ENCODE measurements at regions not wholly inside any gene's neighbourhood (a gene's known extent, or its start where the extent isn't known, plus 50 kb on each side); places are given as distances from the start of the nearest gene placed in this dataset.

GRCh38 chr10:2746638-2747037 is 320.7 kb upstream of the PFKP start:
- intact Hi-C loops (cut with DNase I, micrococcal nuclease), result no loop called here
- H3K4me3 ChIP-seq, result no peak overlapping the region
- no peaks in the 10 kb centered on the region for H3K36me3 ChIP-seq (ENCODE audit: low read depth)
- H3K4me1 ChIP-seq (ENCODE audit: low read depth), result no peaks in the 10 kb centered on the region
- peaks cover 3% of the 10 kb centered on the region for H3K9me3 ChIP-seq
- DNase-seq (no peak), ATAC-seq (no peak)
- TF ChIP-seq, protein P1, sequence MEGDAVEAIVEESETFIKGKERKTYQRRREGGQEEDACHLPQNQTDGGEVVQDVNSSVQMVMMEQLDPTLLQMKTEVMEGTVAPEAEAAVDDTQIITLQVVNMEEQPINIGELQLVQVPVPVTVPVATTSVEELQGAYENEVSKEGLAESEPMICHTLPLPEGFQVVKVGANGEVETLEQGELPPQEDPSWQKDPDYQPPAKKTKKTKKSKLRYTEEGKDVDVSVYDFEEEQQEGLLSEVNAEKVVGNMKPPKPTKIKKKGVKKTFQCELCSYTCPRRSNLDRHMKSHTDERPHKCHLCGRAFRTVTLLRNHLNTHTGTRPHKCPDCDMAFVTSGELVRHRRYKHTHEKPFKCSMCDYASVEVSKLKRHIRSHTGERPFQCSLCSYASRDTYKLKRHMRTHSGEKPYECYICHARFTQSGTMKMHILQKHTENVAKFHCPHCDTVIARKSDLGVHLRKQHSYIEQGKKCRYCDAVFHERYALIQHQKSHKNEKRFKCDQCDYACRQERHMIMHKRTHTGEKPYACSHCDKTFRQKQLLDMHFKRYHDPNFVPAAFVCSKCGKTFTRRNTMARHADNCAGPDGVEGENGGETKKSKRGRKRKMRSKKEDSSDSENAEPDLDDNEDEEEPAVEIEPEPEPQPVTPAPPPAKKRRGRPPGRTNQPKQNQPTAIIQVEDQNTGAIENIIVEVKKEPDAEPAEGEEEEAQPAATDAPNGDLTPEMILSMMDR (IDR thresholded peaks at IDR 0.05), result no peak

DNA sequence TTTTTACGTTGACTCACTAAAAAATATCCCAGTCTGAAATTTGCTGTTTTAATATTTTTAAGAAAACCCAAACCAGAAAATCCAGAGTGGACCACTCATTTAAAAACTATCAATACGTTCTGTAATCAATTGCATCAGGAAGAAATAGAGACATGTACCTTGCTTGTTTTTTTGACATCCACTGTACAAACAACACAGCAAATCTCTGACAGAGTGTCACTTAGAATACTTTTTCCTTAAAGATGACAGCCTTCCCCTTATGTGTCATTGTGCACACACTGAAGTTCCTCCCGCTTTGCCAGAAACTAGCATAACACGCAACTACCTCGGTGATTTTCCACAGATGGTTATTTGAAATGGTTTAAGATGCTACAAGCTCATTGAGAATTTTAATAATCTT is 321.7 kb upstream of the PFKP start:
- Histone ChIP-seq H3K4me3 (no peak overlapping the region), H3K36me3 (ENCODE audit: low read depth) (no peaks in the 10 kb centered on the region), H3K9me3 (peaks cover 3% of the 10 kb centered on the region), H3K4me1 (ENCODE audit: low read depth) (no peaks in the 10 kb centered on the region)
- intact Hi-C loops (cut with DNase I, micrococcal nuclease), result no loop called here
- TF ChIP-seq, protein P1 (IDR thresholded peaks at IDR 0.05), result no peak
- DNase-seq, result no peak
- ATAC-seq, result no peak

GRCh38 chr10:2744547-2745200 is 322.7 kb upstream of the PFKP start:
- TF ChIP-seq, protein P1 (IDR thresholded peaks at IDR 0.05), result no peak
- peaks cover 3% of the 10 kb centered on the region for H3K9me3 ChIP-seq
- DNase-seq, result no peak
- intact Hi-C loops (cut with DNase I, micrococcal nuclease), result no loop called here
- no peak for ATAC-seq
- H3K36me3 ChIP-seq (ENCODE audit: low read depth), result no peaks in the 10 kb centered on the region
- no peak overlapping the region for H3K4me3 ChIP-seq
- no peaks in the 10 kb centered on the region for H3K4me1 ChIP-seq (ENCODE audit: low read depth)

DNA sequence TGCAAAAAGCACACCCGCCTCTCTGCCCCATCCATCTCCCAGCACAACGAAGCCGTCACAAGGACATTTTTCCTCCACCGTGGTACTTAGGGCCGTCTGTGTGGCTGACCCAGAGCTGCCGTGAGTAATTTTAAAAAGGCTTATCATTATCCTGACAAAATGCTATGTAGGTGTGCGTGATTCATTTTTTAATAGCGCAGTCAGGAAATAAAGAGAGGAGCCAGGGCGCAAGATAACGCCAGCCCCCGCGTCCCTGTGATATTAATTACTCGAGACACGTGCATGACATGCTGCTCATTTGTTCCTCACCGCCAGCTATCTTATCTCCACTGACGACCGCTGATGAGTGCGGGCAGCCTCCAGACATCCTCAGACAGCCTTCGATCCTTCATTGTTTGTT is 332.7 kb upstream of the PFKP start:
- H3K9me3 ChIP-seq, result peaks cover 26% of the 10 kb centered on the region
- H3K36me3 ChIP-seq (ENCODE audit: low read depth), result no peaks in the 10 kb centered on the region
- no peak overlapping the region for H3K4me3 ChIP-seq
- H3K4me1 ChIP-seq (ENCODE audit: low read depth), result no peaks in the 10 kb centered on the region
- DNase-seq (no peak), ATAC-seq (no peak)
- intact Hi-C loops (cut with DNase I, micrococcal nuclease), result no loop called here
- TF ChIP-seq, protein P1 (IDR thresholded peaks at IDR 0.05), result no peak

GRCh38 chr10:2733278-2733963 is 333.9 kb upstream of the PFKP start:
- DNase-seq, result no peak
- no peak for ATAC-seq
- Histone ChIP-seq H3K36me3 (ENCODE audit: low read depth) (no peaks in the 10 kb centered on the region), H3K4me3 (no peak overlapping the region), H3K9me3 (peaks cover 26% of the 10 kb centered on the region), H3K4me1 (ENCODE audit: low read depth) (no peaks in the 10 kb centered on the region)
- TF ChIP-seq, protein P1 (IDR thresholded peaks at IDR 0.05), result no peak
- intact Hi-C loops (cut with DNase I, micrococcal nuclease), result no loop called here

All from mucosa of descending colon (tissue), 3 donors.